ENCODE measurements at regions not wholly inside any gene's neighbourhood (a gene's known extent, or its start where the extent isn't known, plus 50 kb on each side); places are given as distances from the start of the nearest gene placed in this dataset.

GRCh38 chrX:4670606-4671005 is 957.2 kb upstream of the PRKX start:
- TF ChIP-seq EZH2 (IDR thresholded peaks at IDR 0.05; ENCODE audit: borderline replicate concordance, insufficient read depth, low read length, poor library complexity, severe bottlenecking) (no peak), RAD21 (conservative IDR thresholded peaks at IDR 0.05) (no peak), CTCF (IDR thresholded peaks at IDR 0.05; ENCODE audit: poor library complexity, severe bottlenecking) (no peak)

Measured in neural cell (in vitro differentiated cells).